ENCODE measurements at regions not wholly inside any gene's neighbourhood (a gene's known extent, or its start where the extent isn't known, plus 50 kb on each side); places are given as distances from the start of the nearest gene placed in this dataset.

DNA sequence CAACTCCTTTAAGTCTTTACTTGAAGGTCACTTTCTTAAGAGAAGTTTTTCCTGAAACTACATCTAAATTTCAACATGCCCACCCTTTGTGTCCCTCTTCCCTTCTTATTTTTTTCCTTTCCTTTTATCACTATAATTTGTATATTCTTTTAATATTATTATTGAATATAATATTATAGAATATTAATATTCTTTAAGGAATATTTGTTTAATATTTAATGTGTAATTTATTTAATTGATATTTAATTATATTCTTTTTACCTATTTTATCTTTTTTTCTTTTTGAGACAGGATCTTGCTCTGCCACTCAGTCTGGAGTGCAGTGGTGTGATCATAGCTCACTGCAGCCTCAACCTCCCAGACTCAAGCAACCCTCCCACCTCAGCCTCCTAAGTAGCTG lies 114.8 kb downstream of the KDR start:
- Histone ChIP-seq H3K14ac (replicated peaks; ENCODE audit: low read depth, low read length) (no peak overlapping the region), H3K79me1 (ENCODE audit: low read depth in 1 of 2, low read length in 2 of 2) (no peaks in the 10 kb centered on the region), H2AFZ (replicated peaks; ENCODE audit: low read length, poor library complexity) (no peak overlapping the region), H3K27me3 (ENCODE audit: control insufficient read depth, insufficient read depth, low read length) (no peaks in the 10 kb centered on the region; the same call in 1 of the 2 replicates), H4K20me1 (ENCODE audit: insufficient read depth, low read length) (no peaks in the 10 kb centered on the region), H3K4me3 (ENCODE audit: insufficient read depth, low read depth, low read length) (no peak overlapping the region), H3K9ac (ENCODE audit: low read depth, low read length) (no peak overlapping the region), H4K5ac (ENCODE audit: low read depth, low read length) (no peak overlapping the region), H2BK5ac (ENCODE audit: low read depth, low read length, poor library complexity, severe bottlenecking) (no peak overlapping the region), H3K4me2 (ENCODE audit: low read depth, low read length) (no peak overlapping the region), H2BK120ac (ENCODE audit: low read depth, low read length) (no peak overlapping the region), H3K56ac (ENCODE audit: extremely low read depth, insufficient read depth, low read length) (no peak overlapping the region), H3K9me1 (ENCODE audit: insufficient read depth, low read length) (no peaks in the 10 kb centered on the region), H3K4me1 (ENCODE audit: control insufficient read depth, insufficient read depth, low read length) (no peaks in the 10 kb centered on the region), H3K4ac (ENCODE audit: low read depth, low read length) (no peak overlapping the region), H2AK9ac (replicated peaks; ENCODE audit: low read depth, low read length, poor library complexity) (no peak overlapping the region), H4K91ac (ENCODE audit: insufficient read depth, low read depth, low read length) (no peak overlapping the region), H3K23ac (ENCODE audit: low read depth, low read length) (no peak overlapping the region), H3K9me3 (ENCODE audit: control insufficient read depth, insufficient read depth, low read length) (no peaks in the 10 kb centered on the region), H2BK15ac (ENCODE audit: low read depth, low read length) (no peak overlapping the region), H3K27ac (ENCODE audit: insufficient read depth, low read length) (no peak overlapping the region), H2BK20ac (ENCODE audit: low read depth, low read length) (no peak overlapping the region), H3K18ac (ENCODE audit: low read depth, low read length) (no peak overlapping the region), H3K36me3 (ENCODE audit: control insufficient read depth, insufficient read depth, low read length) (no peaks in the 10 kb centered on the region), H2AK5ac (ENCODE audit: low read depth, low read length) (no peak overlapping the region), H4K8ac (ENCODE audit: low read depth in 2 of 2, low read length in 2 of 2) (no peak overlapping the region)
- in situ Hi-C loops (cut with MboI; ENCODE audit: low sequenced_read_pairs) (loop anchor here (25.0 kb wide), 1 partner anchor 552 kb away; no protein-coding TSS in a partner anchor), intact Hi-C loops (cut with micrococcal nuclease) (no loop called here), dilution Hi-C loops (cut with HindIII; ENCODE audit: low sequenced_read_pairs, unreplicated experiment) (no loop called here)
- ChIA-PET POLR2A (ENCODE audit: unreplicated experiment) (no interaction called here), CTCF (interaction anchor here (1.0 kb wide), 1 partner anchor 273 kb away, joined by 3 read pairs; no protein-coding TSS in a partner anchor)
- ATAC-seq (ENCODE audit: low read depth) (no peak), DNase-seq (no peak)
- BruUV-seq (replicated peaks) = no TSS peak
- TF ChIP-seq, protein P1, sequence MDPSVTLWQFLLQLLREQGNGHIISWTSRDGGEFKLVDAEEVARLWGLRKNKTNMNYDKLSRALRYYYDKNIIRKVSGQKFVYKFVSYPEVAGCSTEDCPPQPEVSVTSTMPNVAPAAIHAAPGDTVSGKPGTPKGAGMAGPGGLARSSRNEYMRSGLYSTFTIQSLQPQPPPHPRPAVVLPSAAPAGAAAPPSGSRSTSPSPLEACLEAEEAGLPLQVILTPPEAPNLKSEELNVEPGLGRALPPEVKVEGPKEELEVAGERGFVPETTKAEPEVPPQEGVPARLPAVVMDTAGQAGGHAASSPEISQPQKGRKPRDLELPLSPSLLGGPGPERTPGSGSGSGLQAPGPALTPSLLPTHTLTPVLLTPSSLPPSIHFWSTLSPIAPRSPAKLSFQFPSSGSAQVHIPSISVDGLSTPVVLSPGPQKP (IDR thresholded peaks at IDR 0.05; ENCODE audit: borderline replicate concordance, low read depth, low read length) = no peak
- no peak for TF ChIP-seq MXI1 (IDR thresholded peaks at IDR 0.05; ENCODE audit: borderline replicate concordance, low read depth, low read length)
- no peak for TF ChIP-seq CHD1 (IDR thresholded peaks at IDR 0.05; ENCODE audit: low read depth, low read length)

Measured in IMR-90 (cell line).